HepG2 (cell line): ENCODE measurements at regions not wholly inside any gene's neighbourhood (a gene's known extent, or its start where the extent isn't known, plus 50 kb on each side); places are given as distances from the start of the nearest gene placed in this dataset.

ENCODE experiments used
- ATAC-seq: fragments of 200-7000 bp; cut with Tn5 transposase; 3 replicates; pipeline ENCODE4 v1.9.1; 2020; ENCODE audit warnings: mild to moderate bottlenecking, moderate library complexity
- BruUV-seq: library from RNA; stranded (reverse); fragments of 400-500 nt; replicated peaks from 2 replicates; lab custom pipeline; 2021; lab: Mats Ljungman, UMichigan
- CTCF ChIA-PET: fragments of 300-600 bp; formaldehyde crosslinking; extraction: SDS; loops from one replicate; lab custom pipeline; 2021; ENCODE audit warnings: low total read pairs, inconsistent platforms, low intra/inter-chr PET ratio; lab: Yijun Ruan, JAX
- POLR2A ChIA-PET: fragments of 350-600 bp; sonication (Branson Sonifier 250); formaldehyde crosslinking; loops from one replicate; lab custom pipeline; 2020; ENCODE audit warnings: antibody characterized with exemption, inconsistent platforms; lab: Yijun Ruan, JAX
- DNase-seq: peaks from one replicate; pipeline ENCODE4 v3.0.0-alpha.2; 2015; ENCODE audit warnings: low spot score
- FAIRE-seq: peaks from 3 replicates; lab custom pipeline; 2011; peaks lifted over from hg19 to GRCh38; lab: Jason Lieb, UNC
- H2AFZ ChIP-seq: one replicate; pipeline ENCODE4 v1.6.1; 2011; ENCODE audit warnings: low read length, inconsistent platforms
- H3K27ac ChIP-seq: fragments of 300-600 bp; 3 replicates; pipeline ENCODE4 v1.8.0; 2011; ENCODE audit warnings: mixed run types, mild to moderate bottlenecking, mixed read lengths, low read length, inconsistent platforms; ENCODE audit not compliant: insufficient read depth; ENCODE audit errors: extremely low read length
- H3K27me3 ChIP-seq, 2 experiments: fragments of 200-600 bp in 1 of 2; 2 replicates in 1 of 2; 3 replicates in 1 of 2; pipeline versions ENCODE4 v1.6.0 to v1.8.0; 2011; ENCODE audit warnings: low read length in 2 of 2, mild to moderate bottlenecking in 2 of 2, moderate library complexity in 2 of 2, inconsistent platforms in 1 of 2; ENCODE audit not compliant: insufficient read depth in 2 of 2, control insufficient read depth in 1 of 2
- H3K36me3 ChIP-seq, 2 experiments: fragments of 200-600 bp in 1 of 2; replicated peaks in 1 of 2; 2 replicates in 1 of 2; 3 replicates in 1 of 2; pipeline versions ENCODE4 v1.5.1 to v1.8.0; 2011; ENCODE audit warnings: low read length in 2 of 2, inconsistent platforms in 1 of 2; ENCODE audit not compliant: insufficient read depth in 2 of 2, control insufficient read depth in 1 of 2
- H3K4me1 ChIP-seq: 2 replicates; pipeline ENCODE4 v1.5.1; 2012; ENCODE audit warnings: low read length, inconsistent platforms; ENCODE audit not compliant: insufficient read depth
- H3K4me2 ChIP-seq: 2 replicates; pipeline ENCODE4 v1.6.0; 2011; ENCODE audit warnings: low read depth, low read length, inconsistent platforms
- H3K4me3 ChIP-seq, 3 experiments: fragments of 200-600 bp in 1 of 3; sonication (generic), shearing (Covaris generic) in 1 of 3; replicated peaks in 1 of 3; 2 replicates each; pipeline ENCODE4 v1.5.1; 2011 to 2016; ENCODE audit warnings: low read length in 3 of 3, inconsistent platforms in 2 of 3, low read depth in 2 of 3, mild to moderate bottlenecking in 2 of 3, control low read depth in 1 of 3, mixed read lengths in 1 of 3; ENCODE audit not compliant: insufficient read depth in 1 of 3
- H3K79me2 ChIP-seq: one replicate; pipeline ENCODE4 v1.6.1; 2011; ENCODE audit warnings: low read length, inconsistent platforms; ENCODE audit not compliant: insufficient read depth
- H3K9ac ChIP-seq: 2 replicates; pipeline ENCODE4 v1.6.0; 2011; ENCODE audit warnings: mild to moderate bottlenecking, low read depth, low read length, inconsistent platforms; ENCODE audit not compliant: insufficient read depth
- H3K9me3 ChIP-seq: 2 replicates; pipeline ENCODE4 v1.5.1; 2012; ENCODE audit warnings: mild to moderate bottlenecking, low read length
- H4K20me1 ChIP-seq: 2 replicates; pipeline ENCODE4 v1.6.0; 2011; ENCODE audit warnings: inconsistent platforms, mild to moderate bottlenecking, low read length, moderate library complexity; ENCODE audit not compliant: insufficient read depth
- CREB3 ChIP-seq: sonication (generic); formaldehyde crosslinking; IDR thresholded peaks from 2 replicates; pipeline ENCODE4 v1.5.0; 2020; ENCODE audit warnings: missing genetic modification reagents
- DDIT3 ChIP-seq: sonication (generic); formaldehyde crosslinking; IDR thresholded peaks from 2 replicates; pipeline ENCODE4 v1.4.0; 2020; ENCODE audit warnings: mild to moderate bottlenecking, missing genetic modification reagents
- DR1 ChIP-seq: sonication (generic); formaldehyde crosslinking; IDR thresholded peaks from 2 replicates; pipeline ENCODE4 v1.8.0; 2021; ENCODE audit warnings: mild to moderate bottlenecking, missing genetic modification reagents, inconsistent platforms
- FOXO4 ChIP-seq: sonication (generic); formaldehyde crosslinking; conservative IDR thresholded peaks from 2 replicates; pipeline ENCODE4 v1.8.1; 2023; ENCODE audit warnings: missing genetic modification reagents
- GZF1 ChIP-seq: sonication (generic); formaldehyde crosslinking; IDR thresholded peaks from 2 replicates; pipeline ENCODE4 v1.5.1; 2020; ENCODE audit warnings: mild to moderate bottlenecking, missing genetic modification reagents
- HINFP ChIP-seq: sonication (generic); formaldehyde crosslinking; IDR thresholded peaks from 2 replicates; pipeline ENCODE4 v1.4.0; 2020; ENCODE audit warnings: low read depth, mild to moderate bottlenecking, missing genetic modification reagents
- HMGA1 ChIP-seq: sonication (generic); formaldehyde crosslinking; conservative IDR thresholded peaks from 2 replicates; pipeline ENCODE4 v1.4.0; 2020; ENCODE audit warnings: missing genetic modification reagents
- JUNB ChIP-seq: sonication (generic); formaldehyde crosslinking; IDR thresholded peaks from 2 replicates; pipeline ENCODE4 v1.8.0; 2022; ENCODE audit warnings: missing genetic modification reagents, mild to moderate bottlenecking, borderline replicate concordance
- MTF2 ChIP-seq: sonication (generic); formaldehyde crosslinking; IDR thresholded peaks from 2 replicates; pipeline ENCODE4 v1.5.0; 2020; ENCODE audit warnings: missing genetic modification reagents, borderline replicate concordance
- POGZ ChIP-seq: sonication (generic); formaldehyde crosslinking; IDR thresholded peaks from 2 replicates; pipeline ENCODE4 v1.4.0; 2020; ENCODE audit warnings: mild to moderate bottlenecking, missing genetic modification reagents
- SYNCRIP ChIP-seq: fragments of 200-400 bp; formaldehyde crosslinking; IDR thresholded peaks from 2 replicates; pipeline ENCODE4 v1.6.1; 2018; ENCODE audit warnings: mild to moderate bottlenecking, low read depth, low read length; ENCODE audit not compliant: insufficient read depth
- TOPORS ChIP-seq: sonication (generic); formaldehyde crosslinking; IDR thresholded peaks from 2 replicates; pipeline ENCODE4 v1.8.0; 2023; ENCODE audit warnings: mild to moderate bottlenecking, missing genetic modification reagents
- TSC22D2 ChIP-seq: sonication (generic); formaldehyde crosslinking; IDR thresholded peaks from 2 replicates; pipeline ENCODE4 v1.5.1; 2020; ENCODE audit warnings: missing genetic modification reagents, mild to moderate bottlenecking, borderline replicate concordance
- ZBTB43 ChIP-seq: sonication (generic); formaldehyde crosslinking; conservative IDR thresholded peaks from 2 replicates; pipeline ENCODE4 v1.4.0; 2020; ENCODE audit warnings: missing genetic modification reagents
- ZIK1 ChIP-seq: sonication (generic); formaldehyde crosslinking; IDR thresholded peaks from 2 replicates; pipeline ENCODE4 v1.5.0; 2020; ENCODE audit warnings: mild to moderate bottlenecking, low read depth, missing genetic modification reagents, borderline replicate concordance
- ZKSCAN8 ChIP-seq: IDR thresholded peaks from 2 replicates; pipeline ENCODE4 v1.6.1; 2016; ENCODE audit warnings: borderline replicate concordance, missing genetic modification reagents, missing compliant biosample characterization
- ZNF597 ChIP-seq: sonication (generic); formaldehyde crosslinking; IDR thresholded peaks from 2 replicates; pipeline ENCODE4 v1.5.0; 2020; ENCODE audit warnings: missing genetic modification reagents
- ZNF850 ChIP-seq: sonication (generic); formaldehyde crosslinking; conservative IDR thresholded peaks from 2 replicates; pipeline ENCODE4 v1.9.0; 2021; ENCODE audit warnings: mild to moderate bottlenecking, missing genetic modification reagents
- WGBS: methylation state at CpG from one replicate; pipeline ENCODE4 v1.1.6; 2017; ENCODE audit warnings: low lambda C conversion rate; 5-methylcytosine and 5-hydroxymethylcytosine counted together
- in situ Hi-C: cut with HindIII; loops from 2 replicates; pipeline ENCODE4 v1.10.0; 2017; ENCODE audit warnings: low pct_unique_long_range_greater_than_20kb; ENCODE audit not compliant: extremely low pct_ligation_motif_present
- intact Hi-C: fragments of 100-400 bp; cut with micrococcal nuclease; formaldehyde crosslinking; loops from one replicate; pipeline ENCODE4 v1.10.0; 2022; ENCODE audit not compliant: unreplicated experiment

GRCh38 chr9:119761812-119762211, 392.6 kb upstream of the BRINP1 start (continued):
- TF ChIP-seq ZNF597 (CRISPR knock-in tag) (no peak), GZF1 (CRISPR knock-in tag) (no peak), MTF2 (CRISPR knock-in tag) (no peak), HINFP (CRISPR knock-in tag) (no peak), POGZ (CRISPR knock-in tag) (no peak), ZBTB43 (CRISPR knock-in tag) (no peak), TOPORS (CRISPR knock-in tag) (no peak), FOXO4 (CRISPR knock-in tag) (no peak)

- H4K20me1 ChIP-seq, result no peaks in the 10 kb centered on the region
- ATAC-seq (no peak), FAIRE-seq (no peak), DNase-seq (no peak)
- no peak overlapping the region for H2AFZ ChIP-seq
- intact Hi-C loops, result no loop called here
- no peaks in the 10 kb centered on the region for H3K27me3 ChIP-seq
- no peak overlapping the region for H3K9ac ChIP-seq
- ChIA-PET POLR2A (no interaction called here), CTCF (no interaction called here)
- no peaks in the 10 kb centered on the region for H3K9me3 ChIP-seq
- no peak overlapping the region for H3K27ac ChIP-seq
- H3K79me2 ChIP-seq, result no peaks in the 10 kb centered on the region
- no TSS peak for BruUV-seq
- in situ Hi-C loops, result no loop called here
- no peak overlapping the region for H3K4me2 ChIP-seq
- H3K4me1 ChIP-seq, result no peaks in the 10 kb centered on the region
- no peak overlapping the region for H3K4me3 ChIP-seq
- WGBS, result 0% methylated on average over 5 of the region's 5 CpGs
- H3K36me3 ChIP-seq, result no peaks in the 10 kb centered on the region
- no peak for TF ChIP-seq HMGA1 (CRISPR knock-in tag)
- TF ChIP-seq SYNCRIP, result no peak
- no peak for TF ChIP-seq TSC22D2 (CRISPR knock-in tag)
- TF ChIP-seq CREB3 (CRISPR knock-in tag), result no peak
- no peak for TF ChIP-seq ZKSCAN8 (CRISPR knock-in tag)
- no peak for TF ChIP-seq DDIT3 (CRISPR knock-in tag)
- TF ChIP-seq JUNB, result no peak
- TF ChIP-seq DR1 (CRISPR knock-in tag), result no peak
- TF ChIP-seq ZNF850, result no peak
- no peak for TF ChIP-seq ZIK1 (CRISPR knock-in tag)
Observed at GRCh38 chr9:119758990-119759389, 389.8 kb upstream of the BRINP1 start.
